SK-N-MC (cell line): ENCODE measurements at regions not wholly inside any gene's neighbourhood (a gene's known extent, or its start where the extent isn't known, plus 50 kb on each side); places are given as distances from the start of the nearest gene placed in this dataset.

Experiments used
- EZH2 ChIP-seq: fragments of 200-600 bp; sonication (generic); IDR thresholded peaks from one replicate; pipeline ENCODE4 v1.6.1; 2017; ENCODE audit warnings: antibody characterized with exemption
- POLR2AphosphoS5 ChIP-seq: IDR thresholded peaks from 2 replicates; pipeline ENCODE4 v1.6.1; 2012; ENCODE audit warnings: mild to moderate bottlenecking, low read depth, low read length, borderline replicate concordance

GRCh38 chr10:43774234-43774769 is 125.6 kb upstream of the ZNF32 start:
- TF ChIP-seq POLR2AphosphoS5 (no peak), EZH2 (no peak)
